GM21825 (cell line): ENCODE measurements at regions not wholly inside any gene's neighbourhood (a gene's known extent, or its start where the extent isn't known, plus 50 kb on each side); places are given as distances from the start of the nearest gene placed in this dataset.

Experiments
- ATAC-seq: cut with Tn5 transposase; IDR thresholded peaks from one replicate; pipeline ENCODE4 v1.9.1; 2021; ENCODE audit warnings: mild to moderate bottlenecking, moderate library complexity; ENCODE audit not compliant: unreplicated experiment

DNA sequence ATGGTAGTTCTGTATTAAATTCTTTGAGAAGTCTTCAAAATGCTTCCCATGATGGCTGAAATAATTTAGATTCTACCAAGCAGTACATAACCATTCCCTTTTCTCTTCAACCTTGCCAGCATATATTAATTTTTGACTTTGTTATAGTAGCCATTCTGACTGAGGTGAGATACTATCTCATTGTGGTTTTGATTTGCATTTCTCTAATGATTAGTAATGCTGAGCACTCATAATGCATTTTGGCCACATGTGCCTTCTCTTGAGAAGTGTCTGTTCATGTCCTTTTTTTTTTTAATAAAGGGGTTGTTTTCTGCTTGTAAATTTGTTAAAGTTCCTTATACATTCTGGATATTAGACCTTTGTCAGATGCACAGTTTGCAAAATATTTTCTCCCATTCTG is 173.9 kb downstream of the CALCRL start:
- no peak for ATAC-seq

DNA sequence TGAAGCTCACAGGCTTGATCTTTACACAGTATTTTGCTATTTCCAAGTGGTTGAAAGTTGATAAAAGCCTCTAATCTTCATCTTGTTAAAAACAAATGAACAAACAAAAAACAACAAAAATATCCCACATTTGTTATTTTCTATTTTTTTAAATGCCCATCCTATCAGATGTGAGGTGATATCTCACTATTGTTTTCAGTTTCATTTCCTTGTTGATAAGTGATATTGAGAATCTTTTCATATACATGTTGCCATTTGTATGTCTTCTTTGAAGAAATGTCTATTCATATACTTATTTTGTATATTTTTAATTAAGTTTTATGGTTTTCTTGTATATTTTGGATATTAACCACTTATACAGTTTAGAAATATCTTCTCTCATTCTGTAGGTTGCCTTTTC is 175.8 kb downstream of the CALCRL start:
- ATAC-seq: no peak

DNA sequence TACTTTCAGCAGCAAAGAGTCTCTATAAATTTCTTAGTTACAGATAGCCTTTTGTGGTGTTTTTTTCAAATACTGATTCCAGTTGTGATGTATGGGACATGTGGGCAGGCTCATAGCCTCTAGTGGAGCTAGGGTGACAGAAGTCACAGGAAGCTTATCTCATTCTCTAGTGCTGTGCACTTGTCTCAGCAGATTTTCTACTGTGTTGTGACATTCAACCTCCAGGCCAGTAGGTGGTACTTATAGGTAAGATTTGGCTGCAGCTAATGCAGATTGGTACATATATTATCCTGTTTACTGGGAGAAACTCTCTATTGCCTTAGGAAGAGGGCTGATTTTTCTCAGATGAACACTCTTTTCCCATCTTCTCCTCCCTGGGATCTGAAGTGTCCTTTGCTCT is 176.2 kb downstream of the CALCRL start:
- ATAC-seq: no peak

DNA sequence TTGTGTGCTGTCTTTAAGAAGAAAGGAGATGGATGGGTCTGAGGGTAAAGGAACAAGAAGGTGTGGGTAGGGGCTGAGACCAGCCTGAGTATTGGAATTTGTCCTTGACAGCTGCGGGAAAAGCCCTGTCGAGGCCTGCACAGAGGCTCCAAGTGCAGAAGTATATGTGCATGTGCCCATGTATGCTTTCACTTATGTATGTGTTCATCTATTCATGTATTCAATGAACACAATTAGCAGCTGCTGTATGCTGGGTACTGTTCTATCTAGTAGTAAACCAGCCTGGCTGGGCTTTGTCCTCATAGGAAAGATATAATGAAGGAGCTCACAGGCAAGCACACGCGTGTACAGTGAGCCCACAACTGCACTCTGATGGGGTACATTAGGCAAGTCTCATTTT is 181.4 kb downstream of the CALCRL start:
- no peak for ATAC-seq

DNA sequence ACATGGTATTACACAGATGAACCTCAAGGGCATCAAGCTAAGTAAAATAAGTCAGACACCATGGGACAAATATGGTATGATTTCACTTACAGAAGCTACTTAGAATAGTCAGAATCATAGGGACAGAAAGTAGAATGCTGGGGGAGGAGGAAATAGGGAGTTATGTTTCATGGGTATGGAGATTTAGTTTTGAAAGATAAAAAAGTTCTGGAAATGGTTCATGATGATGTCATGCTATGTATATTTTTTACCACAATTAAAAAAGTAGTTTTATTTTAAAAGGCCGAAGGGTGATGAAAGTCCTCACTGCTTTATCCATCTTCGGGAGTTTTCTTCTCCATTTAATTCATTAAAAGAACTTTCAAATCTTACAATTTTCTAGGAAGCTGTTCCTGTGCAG is 181.9 kb downstream of the CALCRL start:
- ATAC-seq: no peak

DNA sequence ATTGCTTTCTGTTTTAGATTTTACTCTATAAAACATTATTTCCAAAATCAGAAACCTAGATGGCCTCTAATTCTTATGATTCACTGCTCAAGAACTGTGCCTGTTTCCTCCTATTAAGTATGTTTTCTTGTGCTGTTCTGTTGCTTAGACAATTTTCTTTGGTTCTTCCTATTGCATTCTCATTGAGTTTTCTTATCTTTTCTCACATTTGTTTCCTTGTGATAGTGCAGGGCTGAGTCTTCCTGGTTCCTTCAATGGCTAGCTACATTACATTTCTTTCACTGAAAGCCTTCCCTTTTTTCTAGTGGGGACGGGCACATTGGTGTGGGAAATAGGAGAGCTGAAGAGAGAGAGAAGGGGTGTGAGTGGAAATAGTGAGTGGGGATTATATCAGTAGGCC is 183.4 kb downstream of the CALCRL start:
- ATAC-seq: no peak

DNA sequence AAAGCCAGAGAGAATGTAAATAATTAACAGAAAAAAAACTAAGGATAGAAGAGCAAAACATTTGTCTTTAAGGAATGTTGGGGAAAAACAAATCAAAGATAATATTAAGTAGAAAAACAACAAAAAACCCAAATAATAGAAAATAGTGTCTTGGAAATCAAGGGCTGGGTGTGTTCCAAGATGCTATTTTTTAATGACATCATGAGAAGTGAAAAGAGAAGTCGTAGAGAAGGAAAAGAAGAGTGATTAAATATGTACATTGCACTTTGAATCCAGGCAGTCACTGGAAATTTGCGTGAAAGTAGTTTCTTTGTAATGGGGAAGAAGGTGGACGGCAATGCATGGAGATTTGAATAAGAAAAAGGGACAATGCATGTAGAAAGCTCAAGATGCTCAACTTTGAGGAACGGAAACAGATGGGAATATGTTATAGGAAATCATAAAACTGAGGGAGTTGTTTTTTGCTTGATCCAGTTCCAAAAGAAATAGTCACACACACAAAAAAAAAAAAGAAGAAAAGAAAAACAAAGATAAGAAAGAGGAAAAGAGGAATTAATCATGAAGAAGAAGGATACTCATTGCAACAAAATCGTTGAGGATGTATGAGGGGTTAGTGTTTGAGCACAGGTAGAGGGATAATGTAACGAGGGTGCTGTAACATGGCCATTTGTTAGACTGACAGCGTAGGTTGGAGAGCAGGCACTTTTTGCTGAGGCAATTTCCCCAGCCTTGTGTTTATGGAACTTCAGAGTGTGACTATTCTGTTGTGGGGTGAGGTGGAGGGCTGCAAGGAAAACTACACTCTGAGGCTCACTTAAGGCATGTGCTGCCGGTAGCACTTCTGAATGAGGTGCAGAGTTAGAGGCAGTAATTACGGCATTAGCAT is 184.1 kb downstream of the CALCRL start:
- ATAC-seq: no peak

DNA sequence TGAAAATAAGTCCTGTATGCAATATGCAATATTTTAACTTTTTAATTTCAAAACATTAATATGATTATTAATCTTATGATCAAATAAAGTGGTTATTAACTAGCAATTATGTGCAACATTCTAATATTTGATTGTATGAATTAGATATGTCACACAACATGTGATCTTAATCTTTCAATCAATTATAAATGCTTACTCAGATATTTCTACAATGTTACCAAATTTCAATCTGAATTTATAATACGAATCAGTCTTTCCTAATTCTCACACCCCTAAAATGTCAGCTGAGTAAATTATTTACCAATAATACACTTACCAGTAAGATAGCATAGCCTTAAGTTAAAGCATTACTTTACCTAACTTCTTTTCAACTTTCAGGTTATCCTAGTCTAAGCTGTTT is 186.3 kb downstream of the CALCRL start:
- no peak for ATAC-seq

DNA sequence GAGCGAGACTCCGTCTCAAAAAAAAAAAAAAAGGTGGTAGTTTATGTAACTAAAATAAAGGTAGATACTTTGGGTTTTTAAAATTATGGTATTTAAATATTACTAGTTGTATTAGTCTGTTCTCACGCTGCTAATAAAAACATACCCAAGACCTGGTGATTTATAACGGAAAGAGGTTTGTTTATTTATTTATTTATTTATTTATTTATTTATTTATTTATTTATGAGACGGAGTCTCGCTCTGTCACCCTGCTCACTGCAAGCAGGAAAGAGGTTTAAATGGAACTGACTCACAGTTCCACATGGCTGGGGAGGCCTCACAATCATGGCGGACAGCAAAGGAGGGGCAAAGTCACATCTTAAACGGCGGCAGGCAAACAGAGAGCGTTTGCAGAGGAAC is 196.0 kb downstream of the CALCRL start:
- no peak for ATAC-seq

DNA sequence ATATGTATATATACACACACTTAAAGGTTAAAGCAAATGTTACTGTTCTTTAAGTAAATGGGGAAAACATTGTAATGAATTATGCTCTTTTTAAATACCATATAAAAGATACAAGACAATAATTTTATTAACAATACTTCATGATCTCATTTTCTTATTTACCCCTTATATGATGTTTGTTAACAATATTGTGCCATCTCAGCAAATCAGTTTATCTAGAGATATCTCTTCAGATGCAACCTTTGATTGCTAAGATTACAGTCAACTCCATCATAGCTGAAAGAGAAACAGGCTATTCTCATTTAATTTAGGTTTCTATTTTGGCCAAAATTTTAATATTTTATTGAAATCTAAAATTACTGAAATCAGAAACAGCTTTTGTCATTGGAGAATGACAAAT is 197.9 kb downstream of the CALCRL start:
- ATAC-seq: no peak

DNA sequence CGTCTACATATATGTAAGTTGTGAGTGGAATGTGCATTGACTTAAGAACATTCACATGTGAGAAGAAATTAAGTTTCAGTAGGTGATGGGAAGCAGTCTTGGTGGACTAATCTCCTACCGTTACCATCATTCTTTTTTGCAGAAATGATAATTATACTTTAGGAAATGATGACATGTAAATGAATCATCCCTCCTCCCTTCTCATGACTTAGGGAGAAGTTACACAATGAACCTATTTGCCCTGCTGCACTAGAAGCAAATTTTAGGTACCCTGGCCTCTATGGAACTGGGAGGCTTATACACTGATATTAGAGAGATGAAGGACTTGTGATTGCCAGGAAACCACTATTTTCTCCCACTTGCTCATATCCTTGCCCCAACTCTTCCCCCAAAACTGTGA is 214.2 kb downstream of the CALCRL start:
- ATAC-seq: no peak

DNA sequence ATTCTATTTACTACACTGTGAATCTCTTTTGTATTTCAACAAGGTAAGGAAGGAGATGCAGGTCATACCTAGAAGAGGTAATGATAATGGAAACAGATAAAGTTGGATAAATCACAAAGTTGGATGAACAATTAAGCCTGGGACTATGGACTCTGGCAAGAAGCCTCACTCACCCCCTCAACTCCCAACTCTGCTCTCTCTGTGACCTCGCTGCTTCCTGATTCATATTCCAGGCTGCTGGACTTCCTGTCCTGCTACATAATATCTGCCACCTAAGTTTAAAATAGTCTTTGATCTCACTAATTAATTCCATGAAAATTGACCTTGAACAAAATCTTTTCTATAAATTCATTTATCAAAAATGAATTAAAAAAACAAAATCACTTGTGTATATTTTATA is 215.3 kb downstream of the CALCRL start:
- ATAC-seq: no peak

DNA sequence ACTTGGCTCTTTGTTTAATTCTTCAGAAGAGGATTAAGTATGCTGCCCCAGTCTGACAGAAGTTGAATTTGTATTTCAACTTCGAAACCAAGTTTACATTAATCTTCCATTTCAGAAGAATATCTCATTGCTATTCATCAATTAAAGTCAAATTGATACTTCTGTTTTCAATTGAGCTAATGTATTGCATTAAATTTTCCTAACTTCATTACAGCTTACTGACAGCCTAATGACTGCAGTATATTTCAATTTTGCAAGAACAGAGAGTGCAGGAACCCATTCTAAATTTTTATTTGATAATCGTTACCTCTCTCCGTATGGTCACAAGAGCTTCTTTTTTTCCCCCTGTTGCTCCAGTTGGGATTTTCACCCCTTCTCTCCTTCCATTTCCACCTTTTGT is 218.0 kb downstream of the CALCRL start:
- no peak for ATAC-seq

DNA sequence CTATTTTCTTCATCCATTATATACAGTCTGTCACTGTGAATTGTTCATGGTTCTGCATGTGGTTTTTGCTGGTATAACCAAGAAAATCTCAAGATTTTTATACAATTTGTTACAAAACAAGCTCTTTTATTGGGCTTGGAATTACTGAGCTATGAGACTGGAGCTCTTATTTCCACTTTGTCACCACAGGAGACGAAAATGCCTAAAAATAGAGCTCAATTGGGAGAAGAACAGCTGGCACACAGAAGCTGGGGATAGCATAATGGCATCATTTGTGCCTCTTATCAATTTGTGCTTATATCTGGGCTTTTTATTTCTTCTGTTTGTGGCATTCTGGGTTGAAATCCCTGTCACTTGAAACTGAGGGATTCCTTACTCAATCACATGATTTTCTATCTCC is 219.1 kb downstream of the CALCRL start:
- ATAC-seq: no peak

DNA sequence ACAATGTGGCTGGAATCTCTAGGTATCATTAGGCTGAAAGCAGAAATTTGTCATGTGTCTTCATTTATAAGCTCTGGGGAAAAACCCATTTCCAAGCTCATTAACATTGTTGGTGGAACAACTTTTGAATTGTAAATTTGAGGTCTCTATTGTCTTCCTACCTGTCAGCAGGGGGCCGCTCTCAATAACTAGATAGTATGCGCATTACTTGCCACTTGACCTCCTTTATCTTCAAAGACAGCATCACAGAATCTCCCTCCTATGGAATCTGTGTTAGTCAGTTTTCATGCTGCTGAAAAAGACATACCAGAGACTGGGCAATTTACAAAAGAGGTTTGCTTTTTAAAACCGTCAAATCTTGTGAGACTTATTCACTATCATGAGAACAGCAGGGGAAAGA is 223.1 kb downstream of the CALCRL start:
- ATAC-seq: no peak

DNA sequence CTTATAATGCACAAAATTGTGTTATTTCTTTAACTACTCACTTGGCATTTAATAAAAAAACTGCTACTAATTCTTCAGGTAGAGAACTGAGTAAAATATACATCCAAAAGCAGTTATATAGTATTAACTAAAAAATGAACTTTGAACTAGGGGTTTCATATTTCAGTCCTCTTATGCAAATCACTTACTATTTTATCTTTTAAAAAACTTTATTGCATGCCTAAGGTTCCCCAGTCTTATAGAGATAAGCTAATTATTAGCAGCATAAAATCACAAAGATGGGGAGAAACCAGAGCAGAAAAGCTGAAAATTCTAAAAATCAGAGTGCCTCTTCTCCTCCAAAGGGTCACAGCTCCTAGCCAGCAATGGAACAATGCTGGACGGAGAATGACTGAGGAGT is 228.0 kb downstream of the CALCRL start:
- no peak for ATAC-seq

DNA sequence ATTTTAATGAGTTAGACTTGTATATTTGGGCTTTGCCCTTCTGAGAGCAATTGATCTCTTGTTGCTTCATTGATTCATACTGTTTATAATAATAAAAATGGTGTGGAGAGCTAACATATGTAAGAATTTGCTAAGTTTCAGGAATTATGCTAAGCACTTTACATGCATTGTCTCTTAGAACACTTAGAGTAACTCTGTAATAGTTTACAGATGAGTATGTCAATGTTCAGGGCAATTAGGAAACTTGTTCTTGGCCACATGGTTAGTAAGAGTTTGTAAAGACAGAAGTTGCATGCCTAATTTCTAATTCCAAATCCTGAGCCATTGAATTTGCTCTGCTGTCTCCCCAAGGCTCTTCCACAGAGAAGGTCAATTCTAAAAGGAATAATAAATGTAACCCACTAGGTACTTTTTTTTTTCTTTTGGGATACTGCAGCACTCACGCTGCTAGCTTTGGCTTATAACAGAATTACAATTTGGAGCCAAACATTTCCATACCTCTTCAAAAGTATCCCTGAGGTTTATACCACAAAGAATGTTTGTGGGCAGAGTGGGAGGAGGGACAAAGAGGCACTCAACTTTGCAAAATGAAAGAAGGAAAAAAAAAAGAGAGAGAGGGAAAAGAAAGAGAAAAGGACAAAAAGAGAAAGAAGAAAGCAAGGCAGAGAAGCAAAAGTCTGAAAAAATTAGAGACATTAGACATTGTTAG is 232.4 kb downstream of the CALCRL start:
- ATAC-seq: no peak

DNA sequence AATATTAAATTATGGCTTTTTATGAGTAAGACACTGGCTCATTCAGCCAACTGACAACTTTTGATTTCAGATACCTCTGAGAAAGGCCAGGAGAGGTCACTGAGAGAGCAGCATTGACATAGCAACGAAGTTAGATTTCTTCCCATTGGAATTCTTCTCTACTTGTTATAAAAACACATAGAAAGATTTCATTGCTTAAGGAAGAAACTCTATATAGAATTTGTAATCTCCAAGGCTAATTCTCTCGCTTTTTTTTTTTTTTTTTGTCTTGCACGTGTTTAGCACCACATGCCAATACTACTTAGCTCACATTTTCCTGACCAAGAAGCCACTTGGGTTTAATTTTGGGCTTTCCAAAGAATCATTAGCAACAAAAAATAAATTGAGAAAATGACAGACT is 233.7 kb downstream of the CALCRL start:
- no peak for ATAC-seq

DNA sequence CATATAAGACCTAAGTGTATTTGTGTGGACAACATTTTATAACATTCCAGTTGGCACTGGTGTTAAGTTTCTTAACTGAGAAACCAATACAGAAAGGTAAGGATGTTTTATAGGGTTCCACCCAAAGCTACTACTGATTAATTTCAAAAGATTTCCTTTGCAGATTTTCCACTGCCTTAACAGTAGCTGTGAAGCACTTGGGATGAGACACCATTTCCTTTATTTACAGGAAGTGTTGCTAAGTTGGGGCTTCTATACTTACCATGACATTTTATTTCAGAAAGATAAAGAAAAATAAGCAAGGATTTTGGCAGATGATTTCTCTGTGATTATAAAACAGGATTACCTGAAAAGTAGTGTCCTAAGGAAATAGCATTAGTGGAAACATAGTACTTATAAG is 234.3 kb downstream of the CALCRL start:
- ATAC-seq: no peak

DNA sequence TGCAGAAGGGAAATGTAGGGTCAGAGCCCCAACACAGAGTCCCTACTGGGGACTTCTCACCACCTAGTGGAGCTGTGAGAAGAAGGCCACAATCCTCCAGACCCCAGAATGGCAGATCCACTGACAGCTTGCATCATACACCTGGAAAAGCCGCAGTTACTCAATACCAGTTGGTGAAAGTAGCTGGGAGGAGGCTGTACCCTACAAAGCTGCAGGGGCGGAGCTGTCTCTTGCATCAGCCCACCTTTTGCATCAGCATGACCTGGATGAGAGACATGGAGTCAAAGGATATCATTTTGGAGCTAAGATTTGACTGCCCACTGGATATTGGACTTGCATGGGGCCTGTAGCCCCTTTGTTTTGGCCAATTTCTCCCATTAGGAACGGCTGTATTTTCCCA is 237.3 kb downstream of the CALCRL start:
- ATAC-seq: no peak

DNA sequence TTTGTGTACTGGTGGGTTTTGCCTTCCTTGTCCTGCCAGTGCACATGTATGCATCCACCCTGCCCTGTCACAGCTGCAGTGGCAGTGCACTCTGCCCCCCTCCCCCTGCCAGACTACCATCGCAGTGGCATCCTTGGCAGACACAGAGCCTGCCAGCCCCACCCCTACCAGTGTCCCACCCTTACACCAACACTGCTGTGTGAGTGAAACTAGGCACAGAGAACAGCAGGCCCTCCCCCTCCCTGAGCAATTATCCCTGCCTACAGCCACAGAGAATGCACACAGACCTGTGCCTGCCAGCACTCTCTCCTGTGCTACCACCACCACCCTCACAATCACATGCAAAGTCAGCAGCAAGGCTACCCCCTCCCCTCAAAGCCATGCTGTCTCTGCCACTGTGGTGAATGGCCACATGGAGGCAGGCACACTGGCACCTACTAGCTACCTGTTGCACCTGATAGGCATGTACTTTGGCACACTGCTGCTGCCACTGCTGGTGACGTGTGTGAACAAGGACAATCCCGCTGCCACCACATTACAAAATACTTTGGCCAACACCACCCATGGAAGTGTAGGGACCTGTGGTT is 239.8 kb downstream of the CALCRL start:
- no peak for ATAC-seq

DNA sequence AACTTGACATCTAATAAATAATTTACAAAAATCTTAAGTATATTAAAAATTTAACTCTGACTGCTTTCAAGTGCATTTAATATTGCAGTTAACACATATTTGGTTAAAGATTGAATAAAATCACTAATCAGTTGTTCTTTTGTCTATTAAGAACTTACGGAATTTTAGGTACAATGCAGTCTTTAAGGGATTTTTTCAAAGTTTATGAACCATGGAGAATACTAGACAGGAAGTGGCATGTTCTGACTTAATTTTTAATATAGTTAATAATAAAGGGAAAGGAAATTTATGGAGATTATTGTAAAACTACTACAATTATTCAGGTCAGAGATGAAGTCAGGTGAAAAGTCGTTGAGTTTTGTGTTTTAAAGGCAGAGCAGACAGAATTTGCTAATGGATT is 240.9 kb downstream of the CALCRL start:
- no peak for ATAC-seq
